NCI-H2227 (cell line): ENCODE measurements at regions not wholly inside any gene's neighbourhood (a gene's known extent, or its start where the extent isn't known, plus 50 kb on each side); places are given as distances from the start of the nearest gene placed in this dataset.
A peak's percentile ranks its signal among the peaks of the same experiment; 100 is the strongest.

Experiments
- DNase-seq: peaks from one replicate; lab custom pipeline; 2025; ENCODE audit not compliant: unreplicated experiment; lab: John Stamatoyannopoulos, UW

- DNase-seq: no peak
Measured at GRCh38 chr15:70198441-70199123, 100.9 kb upstream of the TLE3 start.

- no peak for DNase-seq
Measured at GRCh38 chr15:70197945-70198361, 100.2 kb upstream of the TLE3 start.

GRCh38 chr15:70197318-70197944 lies 99.7 kb upstream of the TLE3 start:
- no peak for DNase-seq

- no peak for DNase-seq
Measured at GRCh38 chr15:70196372-70197316, 98.9 kb upstream of the TLE3 start.

- DNase-seq: no peak
Measured at GRCh38 chr15:70195587-70196305, 98.0 kb upstream of the TLE3 start.

- no peak for DNase-seq
Measured at GRCh38 chr15:70195171-70195570, 97.5 kb upstream of the TLE3 start.

- DNase-seq: no peak
Measured at GRCh38 chr15:70194266-70194665, 96.5 kb upstream of the TLE3 start.

GRCh38 chr15:70193734-70194133 lies 96.0 kb upstream of the TLE3 start:
- no peak for DNase-seq

- no peak for DNase-seq
Measured at GRCh38 chr15:70192490-70192889, 94.8 kb upstream of the TLE3 start.

GRCh38 chr15:70192041-70192440 lies 94.3 kb upstream of the TLE3 start:
- DNase-seq: no peak

GRCh38 chr15:70190965-70191364 lies 93.2 kb upstream of the TLE3 start:
- no peak for DNase-seq

GRCh38 chr15:70189826-70190695 lies 92.3 kb upstream of the TLE3 start:
- DNase-seq: no peak

GRCh38 chr15:70188286-70188685 lies 90.6 kb upstream of the TLE3 start:
- no peak for DNase-seq

GRCh38 chr15:70187331-70187730 lies 89.6 kb upstream of the TLE3 start:
- no peak for DNase-seq

GRCh38 chr15:70186152-70186551 lies 88.4 kb upstream of the TLE3 start:
- DNase-seq: no peak

- peak; percentile 13 for DNase-seq
Measured at GRCh38 chr15:70185251-70185711, 87.6 kb upstream of the TLE3 start.

- DNase-seq: no peak
Measured at GRCh38 chr15:70182858-70183695, 85.4 kb upstream of the TLE3 start.

GRCh38 chr15:70181626-70182255 lies 84.0 kb upstream of the TLE3 start:
- no peak for DNase-seq
